ENCODE measurements at regions not wholly inside any gene's neighbourhood (a gene's known extent, or its start where the extent isn't known, plus 50 kb on each side); places are given as distances from the start of the nearest gene placed in this dataset.
"Not testable (repeated sequence)": the region's sequence is repeated elsewhere in the genome, so short reads cannot be mapped to it uniquely, and the experiment has no call there.

DNA sequence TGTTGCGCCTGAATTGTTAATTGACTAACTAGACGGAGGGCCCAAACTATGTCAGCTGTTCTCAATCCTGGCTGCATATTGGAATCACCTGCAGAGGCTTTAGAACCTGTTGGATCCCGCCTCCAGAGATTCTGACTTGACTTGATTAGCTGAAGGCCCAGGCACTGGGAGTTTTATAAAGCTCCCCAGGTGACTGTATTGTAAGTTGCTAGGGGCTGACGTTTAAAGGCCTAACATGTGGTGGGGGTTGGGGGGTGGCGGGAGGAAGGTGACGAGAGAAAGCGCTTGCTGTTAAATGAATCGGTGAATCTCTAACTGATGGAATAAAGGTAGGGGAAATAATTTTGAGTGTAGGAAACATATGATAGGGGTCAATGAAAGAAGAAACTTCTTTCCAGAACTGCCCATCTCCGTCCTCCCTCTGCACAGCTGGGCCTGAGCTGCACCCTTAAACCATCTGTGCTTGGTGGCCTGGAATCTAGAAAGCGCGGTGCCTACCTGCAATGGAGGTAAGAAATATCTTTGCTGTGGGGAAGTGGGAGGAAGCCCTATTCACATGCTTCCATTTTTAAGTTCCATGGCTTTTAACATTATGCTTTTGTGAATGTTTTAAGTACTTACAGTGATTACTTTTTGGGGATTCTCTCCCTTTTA, 225.0 kb upstream of the FAM3C start:
- no peak for DNase-seq (ENCODE audit: low read depth in 3 of 3)

DNA sequence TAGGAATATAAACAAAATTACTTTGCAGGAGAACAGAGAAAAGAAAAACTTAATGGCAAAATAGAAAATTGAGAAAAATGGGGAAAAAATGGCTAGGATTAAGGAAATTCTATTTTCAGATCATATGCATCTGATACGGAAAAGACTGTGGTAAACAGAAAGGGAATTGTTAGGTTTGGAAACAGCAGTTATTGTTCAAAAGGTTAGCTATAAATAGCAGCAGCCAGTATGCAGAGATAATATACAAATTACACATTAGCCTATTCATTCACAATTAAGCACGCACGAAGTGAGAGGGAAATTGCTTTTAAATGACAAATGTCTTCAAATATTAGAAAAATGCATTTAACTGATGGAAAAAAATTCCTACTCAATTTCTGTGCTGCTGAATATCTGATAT, 224.1 kb upstream of the FAM3C start:
- DNase-seq (ENCODE audit: low read depth in 3 of 3): no peak

DNA sequence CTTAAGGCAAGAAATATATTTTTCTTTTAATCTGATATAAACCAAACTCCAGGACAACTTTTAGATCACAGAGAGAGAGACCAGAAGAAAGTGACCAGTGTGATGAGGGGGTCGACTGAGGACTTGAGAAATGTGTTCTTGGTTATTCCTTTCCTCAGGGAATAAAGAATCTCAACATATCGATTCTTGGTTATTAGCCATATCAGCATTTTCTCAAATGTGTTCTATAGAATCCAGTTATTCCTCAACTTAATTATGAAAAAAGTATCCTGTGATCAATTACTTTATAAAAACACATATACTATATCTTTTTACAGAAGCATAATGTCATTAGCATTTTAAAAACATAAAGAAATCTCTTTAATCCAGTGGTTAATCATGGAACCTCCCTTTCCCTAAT, 222.1 kb upstream of the FAM3C start:
- DNase-seq (ENCODE audit: low read depth in 3 of 3): no peak

DNA sequence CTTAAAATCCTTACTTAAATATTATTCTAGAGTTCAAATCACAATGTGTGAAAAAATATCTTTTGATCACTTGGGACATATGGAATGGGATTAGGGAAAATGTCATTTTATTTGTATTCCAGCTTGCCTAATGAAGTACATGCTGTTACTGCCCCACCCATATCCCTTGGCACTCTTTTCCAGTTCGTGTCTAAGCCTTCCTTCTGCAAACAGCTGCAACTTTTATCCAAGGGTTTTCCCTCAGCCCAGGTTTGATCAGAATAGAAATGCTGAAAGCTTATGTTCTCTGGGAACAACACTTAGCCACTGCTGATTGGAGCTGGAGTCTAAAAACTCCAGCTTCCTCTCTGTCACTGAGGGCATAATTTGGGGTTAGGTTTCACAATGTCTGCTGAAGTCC, 214.1 kb upstream of the FAM3C start:
- DNase-seq (ENCODE audit: low read depth in 3 of 3): no peak

DNA sequence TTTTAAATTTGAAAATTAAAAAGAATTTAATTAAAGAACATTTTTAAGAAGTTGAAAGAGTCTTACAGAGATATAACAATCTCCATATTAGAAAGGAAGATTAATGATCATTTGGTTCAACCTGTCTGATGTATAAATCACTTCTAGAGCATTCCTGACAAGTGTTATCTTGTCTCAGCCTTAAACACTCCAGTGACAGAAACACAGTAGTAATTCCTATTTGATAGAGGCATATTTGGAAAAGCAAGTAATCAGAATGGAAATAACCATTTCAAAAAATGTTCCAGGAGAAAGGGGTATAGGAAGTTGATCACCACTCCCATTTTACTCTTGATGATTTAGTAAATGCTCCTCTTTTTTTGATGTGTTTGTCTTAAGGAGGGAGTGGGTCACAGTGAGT, 213.1 kb upstream of the FAM3C start:
- no peak for DNase-seq (ENCODE audit: low read depth in 3 of 3)

DNA sequence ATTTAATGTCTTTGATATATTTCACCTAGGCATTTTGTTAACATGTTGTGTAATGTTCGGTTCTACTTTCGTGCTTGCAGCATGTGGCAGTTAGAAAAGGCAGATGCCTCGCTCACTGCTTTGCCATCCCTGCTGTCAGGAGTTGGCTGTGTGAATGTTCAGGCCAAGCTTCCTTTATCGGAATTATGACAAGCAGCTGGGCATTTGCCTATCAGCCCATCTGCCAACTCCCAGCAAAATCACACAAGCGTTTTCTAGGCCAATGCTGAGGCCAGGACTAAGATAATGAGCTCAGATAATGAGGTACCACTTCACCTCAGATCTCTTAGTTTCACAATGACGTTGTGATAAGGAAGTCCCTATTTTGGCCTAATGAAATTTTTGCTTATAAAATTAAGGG, 212.7 kb upstream of the FAM3C start:
- DNase-seq (ENCODE audit: low read depth in 3 of 3): no peak

DNA sequence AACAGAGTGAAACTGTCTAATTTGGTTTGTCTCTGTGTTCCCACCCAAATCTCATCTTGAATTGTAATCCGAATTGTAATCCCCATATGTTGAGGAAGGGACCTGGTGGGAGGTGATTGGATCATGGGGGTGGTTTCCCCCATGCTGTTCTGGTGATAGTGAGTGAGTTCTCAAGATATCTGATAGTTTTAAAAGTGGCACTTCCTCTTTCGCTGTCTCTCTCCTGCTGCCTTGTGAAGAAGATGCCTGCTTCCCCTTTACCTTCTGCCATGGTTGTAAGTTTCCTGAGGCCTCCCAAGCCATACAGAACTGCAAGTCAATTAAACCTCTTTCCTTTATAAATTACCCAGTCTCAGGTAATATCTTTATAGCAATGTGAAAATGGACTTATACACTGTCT, 212.1 kb upstream of the FAM3C start:
- DNase-seq (ENCODE audit: low read depth in 3 of 3): not testable (repeated sequence)

DNA sequence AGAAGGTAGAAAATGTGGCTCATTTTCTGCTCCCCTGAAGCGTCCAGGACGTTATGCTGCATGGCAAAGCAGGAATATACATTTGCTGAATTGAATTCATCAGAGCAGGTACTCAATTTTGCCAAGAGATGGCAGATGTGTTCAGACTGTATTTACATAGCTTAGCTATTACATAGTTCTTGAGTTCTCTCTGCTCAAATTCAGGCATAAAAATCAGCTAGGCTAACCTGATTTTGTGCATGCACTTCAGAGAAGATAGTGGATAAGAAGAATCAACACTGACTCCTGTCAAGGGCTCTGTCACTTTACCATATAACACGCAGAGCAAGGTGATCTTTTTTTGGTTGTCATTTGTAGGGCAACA, 209.2 kb upstream of the FAM3C start:
- no peak for DNase-seq (ENCODE audit: low read depth in 3 of 3)

DNA sequence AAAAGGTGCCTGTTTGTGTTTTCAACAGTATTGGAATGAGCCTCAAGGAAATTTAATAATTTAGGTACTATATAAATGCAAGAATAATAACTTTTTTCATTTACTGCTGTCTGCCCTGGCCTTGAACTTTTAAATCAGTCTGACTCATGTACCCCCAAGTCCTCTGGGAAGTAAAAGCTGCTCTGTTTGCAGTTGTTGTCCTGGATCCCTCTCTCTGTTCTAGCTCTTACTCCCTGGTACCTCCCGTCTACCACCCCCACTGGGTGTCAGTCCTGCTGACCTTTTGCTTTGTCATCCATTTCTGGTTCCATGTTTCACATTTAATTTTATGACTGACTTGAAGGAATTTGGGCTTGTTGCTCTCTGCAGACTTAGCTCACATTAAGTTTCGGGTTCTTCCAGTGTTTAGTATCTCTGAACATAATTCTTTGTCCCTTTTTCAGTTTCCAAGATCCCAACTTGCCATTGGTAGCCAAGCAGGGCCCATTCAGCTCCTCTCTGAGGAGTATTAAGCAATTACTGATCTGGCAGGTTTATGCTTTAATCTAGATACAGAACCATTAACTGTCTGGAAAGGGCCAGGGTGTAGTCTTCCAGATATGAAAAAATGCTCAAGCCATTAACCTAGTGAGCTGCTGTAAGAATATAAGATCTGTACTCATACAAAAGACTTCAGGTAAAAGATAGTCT, 208.7 kb upstream of the FAM3C start:
- no peak for DNase-seq (ENCODE audit: low read depth in 3 of 3)

DNA sequence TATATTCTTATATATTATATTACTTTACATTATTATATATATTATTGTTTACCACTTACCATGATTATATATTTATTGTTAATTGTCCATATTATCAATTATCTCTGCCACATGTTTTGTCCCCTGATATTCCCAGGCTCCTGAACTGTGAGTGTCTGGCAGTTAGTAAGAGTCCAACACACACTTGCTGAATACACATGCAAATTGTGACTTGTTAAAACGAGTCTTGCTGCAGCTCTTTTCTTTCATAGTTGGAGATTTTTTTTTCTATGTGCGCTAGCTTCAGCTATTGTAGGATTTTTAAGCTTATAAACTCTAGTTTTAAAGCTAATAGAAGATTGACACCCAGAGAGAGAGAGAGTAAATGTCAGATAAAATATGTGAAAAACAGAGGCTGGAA, 207.8 kb upstream of the FAM3C start:
- DNase-seq (ENCODE audit: low read depth in 3 of 3): no peak

DNA sequence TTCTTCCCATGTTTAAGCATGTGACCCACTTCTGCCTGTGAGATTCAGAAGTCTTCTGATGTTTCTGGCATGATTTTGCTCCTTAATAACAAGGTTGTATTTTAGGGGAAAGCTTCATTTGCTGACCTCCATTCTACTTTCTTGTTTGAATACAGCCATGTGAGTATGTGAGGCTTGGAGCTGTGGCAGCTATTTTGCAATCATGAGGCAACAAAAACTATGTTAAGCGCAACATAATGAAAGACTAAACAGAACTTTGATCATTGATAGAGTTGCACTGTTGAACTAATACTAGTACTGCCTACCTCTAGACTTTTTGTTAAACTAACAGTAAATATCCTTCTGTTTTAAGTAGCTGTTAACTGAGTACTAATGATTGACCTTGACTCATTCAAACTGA, 203.8 kb upstream of the FAM3C start:
- DNase-seq (ENCODE audit: low read depth in 3 of 3): no peak

DNA sequence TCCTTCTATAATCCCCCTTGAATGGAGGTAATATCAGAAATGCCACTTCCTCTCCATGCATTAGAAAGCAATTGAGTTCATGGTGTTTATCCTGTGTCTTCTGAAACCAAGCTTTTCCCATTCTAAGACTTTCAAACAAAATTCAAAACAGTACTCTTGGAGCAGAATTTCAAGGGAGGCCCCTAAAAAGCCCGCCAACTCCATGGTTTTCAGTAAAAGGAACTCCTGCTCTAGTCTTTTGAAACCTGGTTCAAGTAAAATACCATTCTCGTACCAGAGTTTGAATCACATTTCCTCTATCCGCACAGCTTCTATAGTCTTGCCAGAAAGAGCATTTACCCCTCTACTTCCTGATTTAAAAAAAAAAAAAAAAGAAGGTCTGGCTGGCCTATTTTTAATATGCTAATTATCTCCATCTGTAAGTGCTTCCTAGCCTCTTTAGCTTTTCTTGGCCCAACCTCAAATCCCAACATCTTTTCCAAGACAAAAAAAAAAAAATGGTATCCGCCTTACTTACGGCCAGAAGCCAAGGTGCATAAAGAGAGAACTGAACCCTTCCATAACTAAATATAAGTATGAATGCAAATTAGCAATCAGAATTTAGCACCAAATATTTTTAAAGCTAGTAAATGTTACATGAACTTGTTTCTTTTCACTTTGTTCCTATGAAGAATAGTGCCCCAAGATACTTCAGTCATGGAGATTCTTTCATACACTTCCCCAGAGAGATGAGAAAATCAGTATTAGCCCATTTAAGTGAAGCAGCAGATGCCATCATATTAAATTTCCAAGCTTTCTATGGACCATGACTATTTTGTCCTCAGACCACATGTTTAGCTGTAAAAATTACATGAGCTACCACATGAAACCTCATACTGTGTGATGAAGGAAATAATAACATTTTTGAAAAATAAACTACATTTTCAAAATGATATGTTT, 199.9 kb upstream of the FAM3C start:
- DNase-seq (ENCODE audit: low read depth in 3 of 3): no peak

DNA sequence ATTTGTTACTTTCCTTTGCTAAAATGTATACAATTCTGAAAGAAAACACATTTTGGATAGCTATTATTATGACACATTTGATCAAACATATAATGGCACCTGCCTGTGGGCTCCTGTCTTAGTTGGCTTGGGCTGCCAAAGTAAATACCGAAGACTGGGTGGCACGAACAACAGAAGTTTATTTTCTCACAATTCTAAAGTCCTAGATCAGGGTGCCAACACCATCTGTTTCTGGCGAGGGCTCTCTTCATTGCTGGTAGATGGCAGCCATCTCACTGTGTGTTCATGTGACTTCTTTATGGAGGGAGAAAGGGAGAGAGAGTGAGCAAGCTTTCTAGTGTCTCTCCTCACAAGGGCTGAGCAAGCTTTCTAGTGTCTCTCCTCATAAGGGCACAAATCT, 195.8 kb upstream of the FAM3C start:
- DNase-seq (ENCODE audit: low read depth in 3 of 3): no peak

DNA sequence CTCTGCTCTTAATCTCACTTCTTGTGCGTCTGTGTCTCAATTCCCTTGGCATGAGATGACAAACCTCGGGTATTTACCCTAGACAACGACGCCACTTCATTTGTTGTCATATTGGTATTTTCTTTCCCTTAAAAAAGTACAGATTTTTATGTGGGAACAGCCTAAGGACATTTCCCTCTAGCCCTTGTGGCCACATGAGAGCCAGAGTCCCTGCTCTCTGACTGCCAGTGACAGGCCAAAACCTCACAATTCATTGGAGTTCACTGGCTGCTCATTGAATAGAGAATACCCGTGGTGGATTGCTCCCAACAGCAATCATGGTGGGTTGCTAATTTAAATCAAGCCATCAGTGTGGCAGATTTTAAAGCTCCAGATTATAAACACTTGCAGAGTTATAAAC, 191.3 kb upstream of the FAM3C start:
- DNase-seq (ENCODE audit: low read depth in 3 of 3): no peak

DNA sequence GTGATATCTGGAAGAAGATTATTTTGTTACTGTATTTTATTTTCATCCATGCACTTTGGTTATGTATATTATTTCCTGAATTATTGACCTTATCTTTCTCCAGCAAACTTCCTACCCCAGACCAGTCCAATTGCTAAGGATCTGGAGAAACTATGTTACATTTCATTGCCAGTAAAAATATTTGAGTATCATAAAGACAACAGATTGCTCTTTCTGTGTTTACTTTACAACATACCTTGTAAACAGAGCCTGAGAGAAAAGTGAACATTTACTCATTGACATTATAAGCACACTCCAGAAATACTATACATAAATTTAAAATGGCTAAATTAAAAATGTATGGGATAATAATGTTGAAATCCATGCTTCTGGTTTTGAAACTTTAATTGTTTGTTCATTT, 186.2 kb upstream of the FAM3C start:
- DNase-seq (ENCODE audit: low read depth in 3 of 3): no peak

DNA sequence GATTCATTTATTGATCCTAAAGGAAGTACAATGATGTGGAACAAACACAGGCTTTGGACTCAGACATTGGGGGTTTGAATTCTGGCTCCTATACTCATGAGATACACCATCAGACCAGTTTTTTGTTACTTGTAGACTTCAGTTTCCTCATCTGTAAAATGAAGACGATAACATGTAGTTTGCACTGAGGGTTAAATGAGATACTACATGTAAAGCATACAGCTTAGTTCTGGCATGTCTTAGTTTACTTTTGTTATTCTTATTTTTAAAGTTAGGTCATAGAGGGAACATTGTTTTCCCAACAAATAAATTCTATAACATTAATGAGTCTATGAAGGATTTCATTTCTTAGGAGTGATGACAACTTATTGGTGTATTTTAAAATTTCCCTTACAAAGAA, 183.5 kb upstream of the FAM3C start:
- DNase-seq (ENCODE audit: low read depth in 3 of 3): no peak

DNA sequence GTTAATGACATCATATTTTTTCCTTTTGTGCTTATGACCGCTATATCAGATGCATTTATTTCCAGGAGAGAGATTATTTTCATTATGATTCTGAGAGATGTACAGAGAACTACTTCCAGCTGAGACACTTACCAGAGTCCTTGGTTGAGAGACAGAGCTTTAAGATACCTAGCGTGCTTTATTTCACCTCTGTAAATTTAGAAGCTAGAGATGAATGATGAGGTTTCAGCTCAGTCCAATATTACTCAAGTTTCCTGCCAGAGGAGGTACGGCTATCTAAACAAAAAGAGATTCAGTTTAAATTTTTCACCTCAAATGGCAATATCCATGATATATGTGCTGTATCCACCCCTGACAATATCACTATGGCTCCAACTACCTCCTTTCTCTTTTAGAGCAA, 182.6 kb upstream of the FAM3C start:
- no peak for DNase-seq (ENCODE audit: low read depth in 3 of 3)

DNA sequence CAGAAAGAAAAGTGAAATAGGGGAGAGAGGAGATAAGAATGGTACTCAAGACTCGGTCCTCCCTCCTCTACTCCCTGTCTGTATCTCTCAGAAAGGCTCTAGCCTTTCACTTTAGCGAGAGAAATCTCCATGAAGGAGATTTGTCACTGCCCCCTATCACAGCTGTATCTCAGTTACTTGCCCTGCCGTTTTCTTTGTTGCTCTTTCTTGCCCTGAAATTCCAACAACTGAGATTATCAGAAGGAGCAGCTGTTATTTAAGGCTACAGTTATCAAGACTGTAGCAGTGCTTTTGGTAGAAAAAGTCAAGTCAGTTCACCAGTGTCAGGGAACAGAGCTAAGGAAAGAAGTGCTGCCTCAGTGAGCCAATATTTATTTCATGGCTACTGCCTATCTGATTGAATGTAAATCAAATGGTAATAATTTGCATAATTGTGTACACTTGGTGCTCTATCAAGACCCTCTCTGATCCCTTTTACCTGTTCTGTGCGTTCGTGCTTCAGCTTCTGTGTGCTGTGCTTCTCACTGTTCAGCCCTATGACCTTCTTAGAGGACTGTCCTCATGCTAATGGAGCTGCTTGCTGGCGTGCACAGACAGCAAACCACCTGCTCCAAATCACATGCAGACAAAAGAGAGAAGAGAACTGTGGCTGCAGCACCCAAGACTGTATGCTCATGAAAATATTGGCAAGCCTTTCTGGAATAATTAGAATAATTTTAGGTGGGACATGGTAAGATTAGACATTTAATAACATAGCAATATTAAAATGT, 180.2 kb upstream of the FAM3C start:
- DNase-seq (ENCODE audit: low read depth in 3 of 3): no peak

DNA sequence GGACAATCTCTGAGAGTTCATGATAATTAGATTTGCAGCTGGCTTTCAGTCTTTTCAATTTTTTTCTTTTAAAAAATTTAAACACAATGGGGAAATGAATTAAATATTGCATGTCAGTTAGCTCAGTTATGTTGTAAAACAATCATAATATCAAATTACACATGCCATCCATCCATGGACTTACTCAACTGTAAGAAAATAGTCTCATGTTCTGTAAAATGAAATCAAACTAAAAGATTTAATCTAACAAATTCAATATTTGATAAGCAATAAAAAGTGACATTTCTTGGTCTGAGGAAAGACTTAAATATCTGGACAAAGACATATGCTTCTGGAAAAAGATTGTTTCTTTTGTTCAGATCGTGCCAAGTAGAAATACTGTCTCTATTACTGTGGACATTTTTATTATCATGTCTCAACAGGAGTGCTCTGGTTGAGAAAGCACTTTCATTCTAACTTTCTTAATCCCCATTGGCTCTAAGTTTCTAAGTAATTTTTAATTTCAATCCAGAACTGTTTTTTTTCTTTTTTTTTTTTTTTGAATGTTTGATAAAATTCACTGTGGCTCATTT, 179.2 kb upstream of the FAM3C start:
- DNase-seq (ENCODE audit: low read depth in 3 of 3): no peak

DNA sequence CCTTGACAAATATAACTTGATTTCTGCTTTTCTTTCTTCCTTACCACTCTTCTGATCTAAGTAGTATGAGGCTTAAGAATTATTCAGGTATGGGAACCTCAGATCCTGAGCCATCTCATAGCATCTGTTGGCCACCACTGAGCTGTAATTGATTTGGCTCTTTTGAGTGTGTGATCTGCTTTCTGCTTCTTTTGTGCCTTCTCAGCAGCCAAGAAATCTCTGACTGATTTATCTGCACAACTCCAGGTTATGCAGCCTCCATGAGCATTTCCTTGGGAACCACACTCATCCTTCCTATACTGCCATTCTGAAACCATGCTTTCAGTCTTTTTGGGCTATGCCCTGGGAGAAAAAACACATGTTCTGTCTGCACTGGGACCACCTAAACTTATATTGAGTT, 178.0 kb upstream of the FAM3C start:
- no peak for DNase-seq (ENCODE audit: low read depth in 3 of 3)

DNA sequence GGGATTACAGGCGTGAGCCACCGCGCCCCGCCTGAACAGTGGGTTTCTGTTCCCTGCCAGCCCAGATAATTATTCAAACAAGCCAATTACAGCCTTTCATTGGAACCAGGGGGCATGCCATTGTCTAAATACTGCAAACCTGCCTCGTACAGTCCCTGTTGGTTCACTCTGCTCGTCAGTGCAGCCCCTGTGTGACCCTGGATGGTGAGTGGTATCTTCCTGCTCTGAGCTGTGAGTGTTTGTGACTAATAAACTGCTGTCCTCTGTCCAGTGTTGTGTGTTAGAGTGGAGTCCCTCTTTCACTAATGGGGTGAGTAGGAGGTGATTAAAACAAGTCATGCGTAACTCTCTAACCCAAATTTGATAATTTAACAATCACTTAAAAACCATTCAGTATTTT, 176.5 kb upstream of the FAM3C start:
- no peak for DNase-seq (ENCODE audit: low read depth in 3 of 3)

DNA sequence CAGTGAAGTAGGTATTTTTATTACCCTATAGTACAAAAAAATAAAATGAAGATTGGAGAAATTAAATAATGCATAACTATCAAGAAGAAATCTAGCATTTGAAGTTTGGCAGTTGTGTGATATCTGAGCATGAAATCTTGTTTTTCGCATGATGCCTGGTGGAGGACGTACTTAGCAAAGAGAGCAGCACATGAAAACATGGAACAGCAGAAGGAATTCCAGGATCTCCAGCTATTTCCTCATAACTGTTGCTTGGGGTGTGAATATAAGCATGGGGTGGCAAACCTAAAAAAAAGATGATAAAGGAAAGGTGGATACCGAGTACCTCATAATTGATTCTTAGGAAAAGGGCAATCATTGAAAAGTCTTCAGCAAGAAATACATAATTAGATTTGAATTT, 174.3 kb upstream of the FAM3C start:
- DNase-seq (ENCODE audit: low read depth in 3 of 3): no peak
